ENCODE measurements at regions not wholly inside any gene's neighbourhood (a gene's known extent, or its start where the extent isn't known, plus 50 kb on each side); places are given as distances from the start of the nearest gene placed in this dataset.

- no TSS peak for BruUV-seq (replicated peaks)
- H2BK5ac ChIP-seq (ENCODE audit: low read depth, low read length, poor library complexity, severe bottlenecking): no peak overlapping the region
Measured at GRCh38 chr7:21044384-21044783, 257.7 kb upstream of the SP8 start.

More at GRCh38 chr7:21044384-21044783, 257.7 kb upstream of the SP8 start:
- Histone ChIP-seq H4K5ac (ENCODE audit: low read depth, low read length) (no peak overlapping the region), H2BK20ac (ENCODE audit: low read depth, low read length) (no peak overlapping the region), H3K18ac (ENCODE audit: low read depth, low read length) (no peak overlapping the region), H3K4me3 (ENCODE audit: insufficient read depth, low read depth, low read length) (no peak overlapping the region), H2AK5ac (ENCODE audit: low read depth, low read length) (no peak overlapping the region), H3K9ac (ENCODE audit: low read depth, low read length) (no peak overlapping the region), H3K9me1 (ENCODE audit: insufficient read depth, low read length) (no peaks in the 10 kb centered on the region), H3K79me1 (ENCODE audit: low read depth in 1 of 2, low read length in 2 of 2) (no peaks in the 10 kb centered on the region), H4K20me1 (ENCODE audit: insufficient read depth, low read length) (no peaks in the 10 kb centered on the region), H3K27me3 (ENCODE audit: control insufficient read depth, insufficient read depth, low read length) (no peaks in the 10 kb centered on the region), H2BK120ac (ENCODE audit: low read depth, low read length) (no peak overlapping the region), H3K4me2 (ENCODE audit: low read depth, low read length) (no peak overlapping the region), H3K56ac (ENCODE audit: extremely low read depth, insufficient read depth, low read length) (no peak overlapping the region), H3K27ac (ENCODE audit: insufficient read depth, low read length) (no peak overlapping the region), H2AK9ac (replicated peaks; ENCODE audit: low read depth, low read length, poor library complexity) (no peak overlapping the region), H3K36me3 (ENCODE audit: control insufficient read depth, insufficient read depth, low read length) (no peaks in the 10 kb centered on the region), H3K9me3 (ENCODE audit: control insufficient read depth, insufficient read depth, low read length) (peaks cover 11% of the 10 kb centered on the region; the same call in 1 of the 2 replicates), H3K4me1 (ENCODE audit: control insufficient read depth, insufficient read depth, low read length) (no peaks in the 10 kb centered on the region), H3K4ac (ENCODE audit: low read depth, low read length) (no peak overlapping the region), H3K14ac (replicated peaks; ENCODE audit: low read depth, low read length) (no peak overlapping the region), H4K8ac (ENCODE audit: low read depth in 2 of 2, low read length in 2 of 2) (no peak overlapping the region), H2BK15ac (ENCODE audit: low read depth, low read length) (no peak overlapping the region), H2AFZ (replicated peaks; ENCODE audit: low read length, poor library complexity) (no peak overlapping the region), H3K23ac (ENCODE audit: low read depth, low read length) (no peak overlapping the region), H4K91ac (ENCODE audit: insufficient read depth, low read depth, low read length) (no peak overlapping the region)
- ChIA-PET POLR2A (ENCODE audit: unreplicated experiment) (no interaction called here), CTCF (interaction anchor here (0.7 kb wide), 1 partner anchor 1089 kb away, joined by 5 read pairs; no protein-coding TSS in a partner anchor)
- dilution Hi-C loops (cut with HindIII; ENCODE audit: low sequenced_read_pairs, unreplicated experiment): no loop called here
- in situ Hi-C loops (cut with MboI; ENCODE audit: low sequenced_read_pairs): no loop called here
- TF ChIP-seq CEBPB (IDR thresholded peaks at IDR 0.05; ENCODE audit: low read depth, low read length) (no peak), CHD1 (IDR thresholded peaks at IDR 0.05; ENCODE audit: low read depth, low read length) (no peak)
- intact Hi-C loops (cut with micrococcal nuclease): no loop called here
- no peak for DNase-seq
- ATAC-seq (ENCODE audit: low read depth): no peak
- WGBS, 2 experiments (ENCODE audit: extremely low coverage in 2 of 2, insufficient read length in 1 of 2): no CpG with 5 or more reads among the region's 4 CpGs
